GM12864 (cell line): ENCODE measurements at regions not wholly inside any gene's neighbourhood (a gene's known extent, or its start where the extent isn't known, plus 50 kb on each side); places are given as distances from the start of the nearest gene placed in this dataset.

Experiments
- DNase-seq: peaks from one replicate; pipeline ENCODE4 v3.0.0-alpha.2; 2011; ENCODE audit warnings: low read depth
- H3K4me3 ChIP-seq: 2 replicates; pipeline ENCODE4 v1.5.1; 2011; ENCODE audit warnings: mild to moderate bottlenecking, low read depth, low read length, control low read depth
- TF ChIP-seq, protein P1 (sequence below): IDR thresholded peaks from 2 replicates; pipeline ENCODE4 v1.5.1; 2011; ENCODE audit warnings: low read depth, mild to moderate bottlenecking, moderate library complexity, low read length, control low read depth, inconsistent platforms; ENCODE audit errors: missing control alignments

DNA sequence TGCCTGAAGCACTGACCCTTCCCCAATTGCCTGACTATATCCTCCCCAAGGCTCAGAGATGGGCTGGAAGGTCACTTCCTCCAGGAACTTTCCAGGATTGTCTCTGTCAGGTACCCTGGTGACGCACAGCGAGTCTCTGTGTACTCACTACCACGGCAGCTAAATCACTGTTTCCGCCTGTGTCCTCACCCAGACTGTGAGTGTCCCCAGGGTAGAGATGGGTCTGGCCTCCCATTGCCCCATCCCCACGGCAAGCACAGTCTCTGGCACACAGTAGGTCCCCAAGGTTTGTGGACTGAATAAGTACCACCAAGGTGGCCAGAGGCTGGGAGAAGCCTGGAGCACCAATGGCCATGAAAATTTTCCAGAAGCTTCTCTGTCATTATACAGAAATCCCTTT, 93.8 kb upstream of the RUNX3 start:
- TF ChIP-seq, protein P1, sequence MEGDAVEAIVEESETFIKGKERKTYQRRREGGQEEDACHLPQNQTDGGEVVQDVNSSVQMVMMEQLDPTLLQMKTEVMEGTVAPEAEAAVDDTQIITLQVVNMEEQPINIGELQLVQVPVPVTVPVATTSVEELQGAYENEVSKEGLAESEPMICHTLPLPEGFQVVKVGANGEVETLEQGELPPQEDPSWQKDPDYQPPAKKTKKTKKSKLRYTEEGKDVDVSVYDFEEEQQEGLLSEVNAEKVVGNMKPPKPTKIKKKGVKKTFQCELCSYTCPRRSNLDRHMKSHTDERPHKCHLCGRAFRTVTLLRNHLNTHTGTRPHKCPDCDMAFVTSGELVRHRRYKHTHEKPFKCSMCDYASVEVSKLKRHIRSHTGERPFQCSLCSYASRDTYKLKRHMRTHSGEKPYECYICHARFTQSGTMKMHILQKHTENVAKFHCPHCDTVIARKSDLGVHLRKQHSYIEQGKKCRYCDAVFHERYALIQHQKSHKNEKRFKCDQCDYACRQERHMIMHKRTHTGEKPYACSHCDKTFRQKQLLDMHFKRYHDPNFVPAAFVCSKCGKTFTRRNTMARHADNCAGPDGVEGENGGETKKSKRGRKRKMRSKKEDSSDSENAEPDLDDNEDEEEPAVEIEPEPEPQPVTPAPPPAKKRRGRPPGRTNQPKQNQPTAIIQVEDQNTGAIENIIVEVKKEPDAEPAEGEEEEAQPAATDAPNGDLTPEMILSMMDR = no peak
- no peak for DNase-seq
- H3K4me3 ChIP-seq = no peak overlapping the region

DNA sequence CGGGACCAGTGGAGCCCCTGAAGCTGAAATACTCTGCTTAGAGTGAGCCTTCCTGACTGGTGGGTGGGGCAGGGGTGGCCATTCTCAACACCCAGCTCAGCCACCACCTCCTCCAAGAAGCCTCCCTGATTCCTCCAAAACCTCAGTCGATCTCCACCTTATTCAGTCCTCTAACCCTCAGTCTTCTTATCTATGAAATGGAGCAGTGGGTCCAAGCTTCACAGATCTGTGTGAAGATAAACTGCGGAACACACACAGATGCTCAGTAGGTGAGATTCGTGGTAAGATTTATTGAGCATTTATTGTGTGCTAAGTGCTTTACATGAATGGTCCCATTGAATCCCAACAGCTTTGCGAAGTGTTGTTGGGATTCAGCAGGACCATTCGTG, 93.1 kb upstream of the RUNX3 start:
- H3K4me3 ChIP-seq = no peak overlapping the region; the same call in 1 of the 2 replicates
- DNase-seq = no peak
- TF ChIP-seq, protein P1 = no peak

GRCh38 chr1:25022361-25023189, 92.5 kb upstream of the RUNX3 start:
- TF ChIP-seq, protein P1 = no peak
- peak overlapping the region; percentile 0 for H3K4me3 ChIP-seq
- DNase-seq = peak; percentile 95

GRCh38 chr1:25021591-25022215, 91.6 kb upstream of the RUNX3 start:
- H3K4me3 ChIP-seq = no peak overlapping the region
- TF ChIP-seq, protein P1 = no peak
- DNase-seq = no peak

- H3K4me3 ChIP-seq = no peak overlapping the region
- TF ChIP-seq, protein P1 = no peak
- no peak for DNase-seq
Measured at GRCh38 chr1:25020851-25021590, 90.9 kb upstream of the RUNX3 start.

GRCh38 chr1:25020173-25020845, 90.2 kb upstream of the RUNX3 start:
- no peak overlapping the region for H3K4me3 ChIP-seq
- TF ChIP-seq, protein P1 = no peak
- no peak for DNase-seq
